ENCODE measurements at regions not wholly inside any gene's neighbourhood (a gene's known extent, or its start where the extent isn't known, plus 50 kb on each side); places are given as distances from the start of the nearest gene placed in this dataset.

DNA sequence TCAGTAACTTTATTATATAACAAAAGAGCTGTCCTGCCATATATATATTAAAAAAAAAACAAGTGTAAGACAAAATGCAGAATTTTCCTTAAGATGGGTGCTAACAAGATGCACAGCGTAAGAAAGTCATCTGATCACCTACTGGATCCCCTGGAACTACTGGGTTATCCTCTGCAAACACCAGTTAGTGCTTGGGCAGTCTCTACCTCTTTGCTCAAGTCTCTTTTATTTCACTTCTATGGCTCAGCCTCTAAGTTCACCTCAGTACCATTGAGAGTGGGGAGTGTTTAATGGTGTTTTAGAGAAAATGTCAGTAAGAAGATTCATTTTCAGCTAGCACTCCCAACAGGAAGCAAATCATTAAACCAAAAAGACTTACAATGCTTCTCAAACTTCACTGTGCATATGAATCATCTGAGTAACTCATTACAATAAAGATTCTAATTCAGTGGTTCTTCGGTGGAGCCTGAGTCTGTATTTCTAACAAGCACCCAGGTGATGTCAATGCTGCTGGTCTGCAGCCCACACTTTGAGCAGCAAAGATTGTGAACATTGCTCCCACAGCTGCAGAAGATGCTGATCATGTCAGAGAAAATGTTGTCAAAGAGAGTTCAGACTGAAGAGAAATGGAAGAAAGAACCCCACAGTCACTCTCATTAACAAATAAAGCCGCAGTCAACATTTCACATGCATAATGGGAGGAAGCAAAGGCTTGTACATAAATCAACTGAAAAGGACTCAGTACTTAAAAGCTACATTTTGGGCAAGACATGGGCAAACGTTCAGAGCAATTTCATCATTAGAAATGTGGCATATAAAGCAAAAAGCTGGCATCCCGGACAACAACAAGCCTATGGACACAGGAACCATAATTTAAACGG lies 227.1 kb upstream of the ATP11B start:
- ATAC-seq = no peak
- intact Hi-C loops (cut with DNase I) = no loop called here

DNA sequence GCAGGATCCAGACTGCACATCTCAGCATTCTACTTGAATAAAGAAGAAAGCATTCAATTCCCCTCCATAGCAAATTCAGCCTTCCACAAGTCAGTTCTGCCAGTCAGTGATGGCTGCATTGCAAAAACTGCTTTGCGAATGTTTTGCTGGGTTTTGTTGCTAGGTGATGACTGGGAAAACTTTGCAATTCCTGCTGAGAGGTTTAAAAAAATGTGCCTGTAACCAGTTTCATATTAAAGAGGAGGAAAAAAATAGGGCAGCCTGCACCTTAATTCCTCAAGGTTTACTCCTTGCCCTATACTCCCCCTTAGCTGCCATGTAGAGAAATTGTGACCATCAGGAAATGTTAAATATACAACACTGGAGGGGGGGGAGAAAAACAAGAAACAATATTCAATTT lies 225.6 kb upstream of the ATP11B start:
- ATAC-seq = peak in 1 of 2 donors; percentile 39
- intact Hi-C loops (cut with DNase I) = no loop called here
- DNase-seq = no peak

More for the DNA sequence above, 227.1 kb upstream of the ATP11B start:
- DNase-seq = no peak

DNA sequence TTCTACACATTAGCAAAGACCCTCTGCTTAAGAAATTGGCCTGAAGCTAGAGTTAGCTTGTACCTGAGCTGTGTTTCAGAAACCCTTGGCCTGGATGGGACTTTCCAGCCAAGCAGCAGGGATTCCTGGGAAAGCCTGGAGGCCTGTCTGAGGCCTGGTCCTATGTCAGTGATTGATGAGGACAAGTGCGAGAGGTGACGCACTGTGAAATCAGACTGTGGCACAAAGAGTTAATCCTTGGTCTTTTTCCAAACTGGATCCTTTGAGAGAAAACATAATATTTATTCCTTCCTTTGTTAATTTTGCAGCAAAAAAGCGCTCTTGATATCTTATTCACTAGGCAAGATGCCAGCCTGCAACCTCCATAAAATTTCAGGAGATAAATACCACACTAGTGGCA lies 225.0 kb upstream of the ATP11B start:
- intact Hi-C loops (cut with DNase I) = no loop called here
- DNase-seq (no peak), ATAC-seq (no peak)

DNA sequence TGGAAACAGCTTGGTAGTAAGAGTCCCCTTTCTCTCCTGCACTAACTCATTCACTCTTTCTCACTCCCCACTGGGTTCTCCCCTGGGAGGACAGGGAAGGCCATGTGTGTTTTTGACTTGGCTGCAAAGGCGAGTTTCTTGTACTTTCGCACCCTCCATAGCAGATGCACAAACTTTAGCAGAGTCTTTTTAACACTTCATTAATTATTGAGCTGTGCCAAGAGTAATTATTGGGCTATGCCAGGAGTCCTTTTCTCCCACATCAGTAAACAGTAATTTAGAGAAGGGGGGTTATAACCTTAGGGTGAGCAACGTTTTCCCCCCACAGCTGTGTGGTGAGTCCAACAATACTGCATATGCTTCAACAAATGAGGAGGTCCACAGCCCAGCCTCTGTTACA lies 224.4 kb upstream of the ATP11B start:
- intact Hi-C loops (cut with DNase I) = no loop called here
- no peak for DNase-seq

DNA sequence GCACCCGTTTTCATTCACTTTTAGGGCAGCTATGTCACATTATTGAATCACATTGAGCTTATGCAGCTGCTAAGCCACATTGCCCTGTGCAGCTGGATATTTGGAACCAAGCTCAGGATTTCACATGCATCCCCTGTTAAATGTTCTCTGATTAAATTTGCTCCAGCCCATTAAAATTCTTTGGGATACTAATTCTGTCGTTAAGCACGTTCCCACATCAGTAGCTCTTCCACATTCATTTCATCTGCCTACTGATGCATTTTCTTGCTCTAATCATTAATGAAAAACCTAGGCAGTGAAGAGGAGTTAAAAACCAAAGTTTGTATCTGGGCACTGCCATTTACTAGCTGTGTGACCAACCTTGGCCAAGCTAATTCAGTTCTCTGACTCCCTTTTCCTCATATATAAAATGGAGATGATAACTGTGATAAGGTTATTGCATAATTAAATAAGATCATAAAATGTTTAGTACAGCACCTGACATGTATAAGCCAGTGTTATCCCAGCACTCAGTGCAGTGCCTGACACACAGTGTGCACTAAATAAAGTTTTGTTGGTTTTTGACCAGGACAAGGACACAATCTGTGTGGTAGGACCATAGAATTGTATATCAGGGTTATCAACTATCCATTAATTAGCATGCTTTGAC lies 222.2 kb upstream of the ATP11B start:
- DNase-seq (no peak), ATAC-seq (no peak)
- intact Hi-C loops (cut with DNase I) = no loop called here

More for the DNA sequence above, 224.4 kb upstream of the ATP11B start:
- ATAC-seq = no peak

DNA sequence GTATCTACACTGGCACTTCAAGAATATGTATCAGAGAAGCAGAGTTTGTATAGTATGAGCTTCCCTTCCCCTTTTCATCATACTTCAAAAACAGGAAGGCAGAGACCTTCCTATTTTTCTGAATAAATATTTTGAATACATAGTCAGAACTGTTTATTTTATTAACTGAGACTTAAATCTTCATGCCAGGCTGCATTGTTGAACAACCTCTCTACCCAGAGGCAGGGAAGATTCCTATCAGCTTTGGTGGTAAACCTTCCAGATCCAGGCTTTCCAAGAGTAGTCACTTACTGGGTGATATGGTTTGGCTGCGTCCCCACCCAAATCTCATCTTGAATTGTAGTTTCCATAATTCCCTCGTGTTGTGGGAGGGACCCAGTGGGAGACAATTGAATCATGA lies 217.4 kb upstream of the ATP11B start:
- no peak for ATAC-seq
- intact Hi-C loops (cut with DNase I) = no loop called here
- DNase-seq = no peak

DNA sequence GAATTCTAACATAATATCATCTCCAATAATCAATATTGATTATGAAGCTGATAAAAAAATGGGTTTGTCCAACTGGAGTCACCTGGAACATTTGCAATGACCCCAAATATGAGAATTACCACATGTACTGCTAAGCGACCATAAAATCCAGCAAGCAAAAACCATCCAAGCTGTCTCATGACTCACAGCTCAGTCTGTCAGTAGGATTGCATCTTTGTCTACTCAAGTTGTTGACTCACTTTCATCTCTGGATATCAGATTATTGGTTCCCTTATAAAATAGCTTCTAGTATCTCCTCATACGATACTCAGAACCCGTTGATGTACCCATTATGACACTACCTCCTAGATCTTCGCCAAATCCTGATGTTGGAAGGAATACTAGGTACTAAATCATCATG lies 209.8 kb upstream of the ATP11B start:
- ATAC-seq = no peak
- intact Hi-C loops (cut with DNase I) = no loop called here
- no peak for DNase-seq

DNA sequence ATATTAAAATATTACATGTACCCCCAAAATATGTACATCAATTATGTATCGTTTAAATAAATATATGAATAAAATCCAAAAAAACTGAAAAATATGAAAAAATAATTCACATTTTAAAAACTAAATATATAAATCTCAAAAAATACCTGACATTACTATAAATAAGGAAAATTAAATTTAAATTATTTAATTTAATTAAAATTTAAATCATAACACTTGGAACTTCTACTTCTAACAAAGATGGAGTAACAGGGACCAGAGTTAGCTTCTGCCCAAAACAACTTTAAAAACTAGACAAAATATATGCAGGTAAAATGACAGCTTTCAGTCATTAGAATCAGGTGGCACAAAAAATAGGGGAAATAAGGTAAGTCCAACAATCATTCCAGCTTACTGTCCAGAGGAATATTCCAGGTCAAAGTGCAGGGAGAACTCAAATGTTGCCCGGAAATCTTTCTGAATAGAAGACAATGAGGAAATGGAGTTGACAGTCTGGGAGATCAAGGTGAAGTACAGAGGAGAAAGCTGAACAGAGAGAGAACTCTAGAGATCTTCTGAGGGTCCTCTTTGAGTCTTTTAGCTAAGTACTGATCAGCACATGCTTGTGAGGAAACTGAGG lies 207.7 kb upstream of the ATP11B start:
- ATAC-seq (no peak), DNase-seq (no peak)
- intact Hi-C loops (cut with DNase I) = no loop called here

DNA sequence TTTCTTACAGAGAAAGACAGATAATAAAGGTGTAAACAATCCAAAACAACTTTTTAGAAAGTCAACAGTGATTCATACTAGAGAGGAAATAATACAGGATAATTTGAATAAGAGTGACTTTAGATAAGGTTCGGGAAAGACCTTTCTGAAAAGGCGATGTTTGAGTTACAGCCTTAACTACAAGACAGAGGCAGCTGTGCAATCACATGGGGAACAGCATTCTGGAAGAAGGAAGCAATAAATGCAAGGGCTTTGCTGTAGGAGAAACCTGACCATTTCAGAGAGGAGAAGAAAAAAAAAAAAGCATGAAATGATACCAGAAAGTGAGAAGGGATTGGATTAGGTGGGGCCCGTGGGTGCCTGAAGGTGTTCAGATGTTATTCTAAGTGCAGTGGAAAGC lies 200.6 kb upstream of the ATP11B start:
- ATAC-seq = no peak
- intact Hi-C loops (cut with DNase I) = no loop called here
- no peak for DNase-seq

DNA sequence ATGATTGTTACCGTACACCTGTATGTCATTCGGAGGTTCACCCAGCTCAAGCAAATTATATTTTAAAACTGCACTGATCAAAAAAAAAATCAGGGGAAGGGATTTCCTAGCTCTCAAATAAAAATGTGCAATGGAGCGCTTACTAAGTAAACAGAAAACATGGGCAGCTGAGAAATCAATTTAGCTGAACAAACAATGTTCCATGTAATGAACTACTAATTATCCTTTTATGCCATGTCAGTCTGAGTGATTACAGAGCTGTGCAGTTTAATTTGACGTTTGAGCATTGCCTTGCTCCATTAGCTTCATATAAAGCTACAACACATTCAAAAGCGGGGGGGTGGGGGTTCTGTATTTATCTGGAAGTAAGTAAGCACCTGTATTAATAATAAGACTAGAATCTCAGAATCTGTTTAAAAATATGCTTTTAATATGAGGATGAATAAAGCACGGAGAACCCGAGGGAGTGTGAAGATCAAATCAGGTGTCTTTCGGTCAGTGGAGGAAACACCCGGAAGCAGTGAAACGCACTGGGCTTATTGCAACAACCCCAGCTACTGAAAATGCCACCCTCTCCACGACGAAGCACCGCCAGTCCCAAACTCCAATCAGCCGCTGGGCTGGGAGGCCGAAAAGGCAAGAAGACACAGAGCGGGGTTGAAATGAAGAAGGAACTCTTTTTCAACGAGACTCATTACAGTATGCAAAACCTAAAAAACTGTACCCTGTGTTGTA lies 196.5 kb upstream of the ATP11B start:
- no peak for ATAC-seq
- intact Hi-C loops (cut with DNase I) = no loop called here
- DNase-seq = no peak

DNA sequence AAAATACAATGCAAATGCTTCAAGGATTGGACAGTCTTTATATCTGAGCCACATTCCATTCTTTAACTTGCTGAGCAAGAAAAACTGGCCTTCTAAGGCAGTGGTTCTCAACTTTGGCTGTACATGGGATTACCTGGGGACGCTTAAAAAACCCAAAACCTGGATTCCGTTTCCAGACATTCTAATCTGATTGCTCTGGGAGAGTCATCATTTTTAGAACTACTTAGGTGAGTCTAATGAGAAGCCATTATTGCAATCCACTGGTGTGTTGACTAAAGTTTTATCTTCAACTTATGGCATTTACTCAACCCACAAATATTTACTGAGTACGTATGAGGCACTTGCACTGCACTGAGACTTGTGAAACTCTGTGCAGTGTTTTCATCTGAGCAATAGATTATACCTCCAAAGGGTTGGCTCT lies 195.7 kb upstream of the ATP11B start:
- DNase-seq (no peak), ATAC-seq (no peak)
- intact Hi-C loops (cut with DNase I) = no loop called here

DNA sequence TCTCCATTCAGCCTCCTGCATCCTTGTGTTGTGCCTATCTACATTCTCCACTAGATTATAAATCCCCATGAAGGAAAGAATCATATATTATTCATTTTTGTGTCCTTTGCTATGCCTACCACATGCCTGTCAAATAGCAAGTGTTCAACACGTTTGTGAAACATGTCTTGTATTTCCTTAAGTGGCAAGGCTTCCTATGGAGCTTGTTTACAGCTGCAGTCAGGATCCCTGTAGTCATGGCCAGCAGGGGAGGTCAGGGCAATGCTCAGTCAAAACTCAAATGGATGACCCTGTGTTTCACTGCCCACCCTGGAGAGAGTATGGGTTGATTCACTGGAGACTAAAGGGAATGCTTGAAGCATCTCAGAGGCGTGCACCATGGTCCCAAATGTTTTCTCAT lies 191.7 kb upstream of the ATP11B start:
- DNase-seq (no peak), ATAC-seq (no peak)
- intact Hi-C loops (cut with DNase I) = no loop called here

DNA sequence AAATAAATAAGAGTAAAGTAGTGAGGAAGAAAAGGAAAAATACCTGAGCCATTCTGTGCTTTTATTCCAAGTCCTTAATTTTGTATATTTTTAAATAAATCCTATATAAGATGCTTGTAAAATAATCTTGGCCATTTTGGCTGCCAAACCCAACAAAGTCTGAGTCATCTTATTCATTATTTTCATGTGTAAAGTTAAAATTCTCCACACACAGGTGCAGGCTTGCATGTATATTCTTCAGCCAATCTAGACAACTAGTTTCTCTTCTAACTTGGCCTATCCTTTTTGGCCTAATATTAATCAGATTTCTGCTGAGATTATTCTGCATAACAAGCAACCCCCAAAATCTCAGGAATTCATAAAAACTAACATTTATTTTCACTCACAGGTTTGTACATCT lies 189.8 kb upstream of the ATP11B start:
- ATAC-seq = no peak
- DNase-seq = no peak
- intact Hi-C loops (cut with DNase I) = no loop called here

DNA sequence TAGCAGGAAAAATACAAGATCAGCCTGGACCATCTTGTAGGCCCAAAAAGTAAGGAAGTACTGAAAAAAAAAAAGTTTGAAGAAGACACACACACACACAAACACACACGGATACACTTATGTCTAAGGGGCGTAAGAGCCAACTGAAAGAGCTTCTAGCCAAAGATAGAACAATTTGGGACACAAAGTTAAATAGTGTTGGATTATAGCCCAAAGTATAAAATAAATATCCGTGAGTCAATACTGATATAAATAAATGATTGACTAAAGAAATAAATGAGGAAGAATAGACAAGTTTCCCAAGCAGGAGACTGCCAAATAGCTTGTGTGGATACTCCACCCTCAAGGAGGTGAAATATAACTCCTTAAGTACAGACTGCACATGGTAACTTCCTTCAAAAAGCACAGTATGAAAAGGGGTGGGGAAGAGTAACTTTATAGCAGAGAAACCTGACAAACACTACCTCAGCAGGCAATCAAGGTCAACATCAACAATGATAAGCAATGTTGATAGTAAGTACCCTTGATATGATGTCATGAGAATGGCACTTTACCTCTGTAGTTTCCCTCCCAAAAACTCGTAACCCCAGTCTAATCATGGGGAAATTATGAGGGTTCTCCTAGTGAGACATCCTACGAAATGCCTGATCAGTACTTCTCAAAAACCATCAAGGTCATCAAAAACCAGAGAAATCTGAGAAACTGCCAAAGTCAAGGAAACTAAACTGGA lies 187.3 kb upstream of the ATP11B start:
- intact Hi-C loops (cut with DNase I) = no loop called here
- no peak for DNase-seq
- ATAC-seq = no peak

DNA sequence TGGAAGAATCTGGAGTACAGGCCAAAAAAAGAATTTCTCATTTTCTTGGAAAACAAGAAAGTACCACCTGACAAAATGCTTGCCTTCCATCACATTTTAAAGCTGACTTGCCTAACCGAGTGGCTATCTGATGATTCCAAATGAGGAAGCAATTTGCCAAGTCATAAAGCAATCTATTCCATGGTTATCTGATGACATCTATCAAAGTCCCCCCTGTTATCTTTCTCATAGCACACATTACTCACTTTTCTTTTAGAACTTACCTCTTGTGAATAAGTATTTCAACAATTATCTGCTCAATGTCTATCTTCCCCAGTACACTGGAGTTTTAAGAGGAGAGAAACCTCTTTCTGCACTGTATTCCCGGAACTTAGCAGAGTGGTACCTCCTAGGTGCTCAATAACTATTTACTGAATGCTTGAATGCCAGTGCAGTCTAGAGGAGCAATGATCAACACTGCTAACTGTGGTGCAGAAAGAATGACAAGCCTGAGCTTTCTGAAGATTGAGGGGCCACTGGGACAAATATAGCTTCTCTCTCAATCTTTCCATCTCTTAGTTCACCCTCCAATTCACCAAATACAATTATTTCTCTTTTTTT lies 186.3 kb upstream of the ATP11B start:
- intact Hi-C loops (cut with DNase I) = no loop called here
- DNase-seq = no peak
- ATAC-seq = no peak

DNA sequence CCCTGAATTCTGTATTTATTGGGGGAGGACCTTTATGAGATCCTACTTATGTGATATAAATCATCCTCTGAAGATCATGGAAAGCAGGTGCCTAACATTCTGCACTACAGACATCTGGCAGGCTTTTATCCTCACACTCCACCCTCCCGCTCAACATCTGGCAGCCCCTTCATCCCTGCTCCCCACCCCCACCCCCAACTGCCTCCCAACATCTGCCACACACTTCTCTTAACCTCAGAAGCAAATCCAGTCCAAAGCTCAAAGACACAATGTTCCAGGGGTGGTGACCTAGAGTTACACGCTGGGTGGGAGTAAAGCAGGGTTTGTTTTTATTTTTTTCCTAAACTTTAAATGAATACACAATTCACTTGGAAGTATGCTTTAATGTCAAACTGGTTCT lies 184.5 kb upstream of the ATP11B start:
- intact Hi-C loops (cut with DNase I) = no loop called here
- ATAC-seq (no peak), DNase-seq (no peak)

DNA sequence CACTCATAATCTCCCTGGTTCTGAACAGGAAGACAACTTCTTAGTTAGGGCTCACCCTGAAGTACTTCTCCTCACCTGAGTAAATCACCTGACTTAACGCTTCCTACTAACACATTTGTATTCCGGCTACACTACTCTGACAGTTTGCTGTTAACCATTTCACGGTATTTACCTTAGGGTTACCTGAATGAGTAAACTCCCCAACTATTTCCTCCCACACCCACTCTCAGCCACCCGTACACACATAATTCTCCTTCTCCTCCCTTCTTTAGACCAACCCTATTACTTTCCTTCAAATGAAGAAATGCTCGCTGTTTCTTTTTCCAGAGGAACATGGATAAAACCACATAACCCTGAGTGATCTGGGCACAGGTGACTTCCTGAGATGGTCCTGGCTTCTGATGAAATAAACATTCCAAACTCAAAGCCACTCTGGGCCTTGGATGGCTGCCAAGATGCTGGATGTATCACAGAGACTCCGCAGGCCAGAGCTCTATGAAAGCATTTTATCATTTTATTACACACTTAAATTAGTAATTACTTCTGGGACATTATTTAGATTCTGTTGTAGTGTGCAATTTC lies 183.6 kb upstream of the ATP11B start:
- intact Hi-C loops (cut with DNase I) = no loop called here
- ATAC-seq (no peak), DNase-seq (peak; percentile 22)

DNA sequence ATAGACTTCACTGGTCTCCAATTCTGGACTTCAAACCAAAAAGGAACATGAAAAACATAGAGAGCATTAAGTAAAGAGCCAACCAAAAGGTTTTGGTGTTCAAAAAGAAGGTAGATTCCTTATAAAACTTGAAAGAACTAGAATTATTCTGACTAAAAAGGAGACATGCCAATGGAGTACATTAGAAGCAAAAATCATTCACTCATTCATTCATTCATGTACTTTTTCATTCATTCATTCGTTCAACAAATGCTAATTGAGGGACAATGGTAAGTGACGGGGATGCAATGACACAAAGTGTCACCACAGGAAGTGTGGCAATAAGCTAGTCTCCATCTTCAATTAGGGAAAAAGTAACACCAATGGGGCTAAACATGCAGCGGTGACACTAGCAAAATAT lies 181.0 kb upstream of the ATP11B start:
- intact Hi-C loops (cut with DNase I) = no loop called here
- DNase-seq = no peak
- no peak for ATAC-seq
